IgD-negative memory B cell (primary cell): ENCODE measurements at regions not wholly inside any gene's neighbourhood (a gene's known extent, or its start where the extent isn't known, plus 50 kb on each side); places are given as distances from the start of the nearest gene placed in this dataset.

Source experiments
- H3K27ac Mint-ChIP-seq, 3 donors: one replicate each; pipeline ENCODE4 v1.8.0; 2020 to 2022; ENCODE audit warnings: mild to moderate bottlenecking in 3 of 3, mixed read lengths in 3 of 3, moderate library complexity in 1 of 3
- H3K27me3 Mint-ChIP-seq: one replicate; pipeline ENCODE4 v1.8.0; 2021; ENCODE audit warnings: mixed read lengths
- H3K36me3 Mint-ChIP-seq: one replicate; pipeline ENCODE4 v1.8.0; 2020; ENCODE audit warnings: mild to moderate bottlenecking, mixed read lengths
- H3K4me1 Mint-ChIP-seq, 3 donors: one replicate each; pipeline ENCODE4 v1.8.0; 2020 to 2022; ENCODE audit warnings: mixed read lengths in 3 of 3, mild to moderate bottlenecking in 1 of 3
- H3K4me3 Mint-ChIP-seq, 4 donors: one replicate each; pipeline ENCODE4 v1.8.0; 2020 to 2022; ENCODE audit warnings: mild to moderate bottlenecking in 4 of 4, mixed read lengths in 4 of 4, moderate library complexity in 3 of 4
- H3K9me3 Mint-ChIP-seq, 3 donors: one replicate each; pipeline ENCODE4 v1.8.0; 2020 to 2021; ENCODE audit warnings: mixed read lengths in 3 of 3, mild to moderate bottlenecking in 1 of 3

DNA sequence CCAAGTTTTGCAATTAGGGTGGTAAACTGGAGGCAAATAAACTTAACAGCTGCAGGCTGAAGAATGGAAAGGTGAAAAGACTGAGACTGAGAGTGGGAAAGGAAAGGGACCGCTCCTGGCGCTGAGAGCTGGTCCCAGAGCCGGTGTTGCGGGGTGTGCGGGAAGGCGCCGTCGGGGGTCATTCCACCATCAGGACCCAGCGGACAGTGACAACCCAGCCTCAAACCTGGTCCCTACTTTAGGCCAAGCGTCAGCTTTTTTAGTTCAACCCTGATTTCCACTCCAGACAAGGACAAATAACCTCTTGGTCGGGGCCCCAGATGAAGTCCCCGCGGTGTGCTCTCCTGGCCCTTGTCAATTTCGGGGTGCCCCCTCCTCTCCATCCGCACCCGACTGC is 145.8 kb upstream of the ETS2 start:
- H3K4me3 Mint-ChIP-seq: peak overlapping the region in 1 of 4 donors; percentile 5

GRCh38 chr21:38660333-38661196 is 145.2 kb upstream of the ETS2 start:
- Mint-ChIP-seq H3K36me3 (peaks cover 2% of the 10 kb centered on the region), H3K27ac (no peak overlapping the region), H3K27me3 (peaks cover 31% of the 10 kb centered on the region), H3K4me3 (peak overlapping the region in 1 of 4 donors; percentile 22), H3K4me1 (peaks cover 4 to 7% (median 5%) of the 10 kb centered on the region in 3 donors), H3K9me3 (no peaks in the 10 kb centered on the region)

More for the DNA sequence above, 145.8 kb upstream of the ETS2 start:
- Mint-ChIP-seq H3K27me3 (peaks cover 36% of the 10 kb centered on the region), H3K36me3 (peaks cover 2% of the 10 kb centered on the region), H3K27ac (no peak overlapping the region), H3K4me1 (peaks cover 4 to 7% (median 5%) of the 10 kb centered on the region in 3 donors), H3K9me3 (no peaks in the 10 kb centered on the region)

DNA sequence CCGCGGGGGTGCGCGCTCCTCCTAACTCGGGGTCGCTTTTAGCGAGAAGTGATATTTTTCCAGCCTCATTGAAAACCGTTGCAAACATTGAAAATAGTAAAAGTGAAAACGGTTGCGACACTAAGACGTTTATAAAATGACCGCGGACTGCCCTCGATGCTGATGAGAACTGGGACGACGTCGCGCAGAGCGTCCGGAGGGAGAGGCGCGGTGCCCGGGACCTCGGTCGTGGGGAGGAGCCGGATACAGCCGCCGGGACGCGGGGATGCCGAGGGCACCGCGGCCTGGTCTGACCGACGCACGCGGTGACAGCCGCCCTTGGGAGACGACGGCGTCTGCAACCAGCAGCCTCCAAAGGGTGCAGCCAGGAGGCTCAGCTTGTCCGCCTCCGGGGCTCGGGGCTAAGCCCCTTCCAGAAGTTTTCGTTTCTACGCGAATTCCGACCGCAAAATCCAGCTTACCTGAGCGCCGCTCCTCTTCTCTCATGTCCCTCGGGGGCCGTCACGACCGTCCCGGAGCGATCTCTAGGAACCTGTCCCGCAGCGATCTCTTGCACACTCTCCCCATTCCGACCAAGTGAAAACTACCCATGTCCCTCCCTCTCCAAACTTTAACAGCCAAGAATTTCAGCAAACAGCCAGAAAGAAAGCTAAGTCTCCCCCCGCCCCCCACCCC is 144.4 kb upstream of the ETS2 start:
- H3K4me3 Mint-ChIP-seq: peak overlapping the region; percentile 6 to 88 (median 37)
- peaks cover 4 to 7% (median 5%) of the 10 kb centered on the region in 3 donors for H3K4me1 Mint-ChIP-seq
- peaks cover 2% of the 10 kb centered on the region for H3K36me3 Mint-ChIP-seq
- H3K9me3 Mint-ChIP-seq: no peaks in the 10 kb centered on the region
- peaks cover 35% of the 10 kb centered on the region for H3K27me3 Mint-ChIP-seq
- no peak overlapping the region for H3K27ac Mint-ChIP-seq

DNA sequence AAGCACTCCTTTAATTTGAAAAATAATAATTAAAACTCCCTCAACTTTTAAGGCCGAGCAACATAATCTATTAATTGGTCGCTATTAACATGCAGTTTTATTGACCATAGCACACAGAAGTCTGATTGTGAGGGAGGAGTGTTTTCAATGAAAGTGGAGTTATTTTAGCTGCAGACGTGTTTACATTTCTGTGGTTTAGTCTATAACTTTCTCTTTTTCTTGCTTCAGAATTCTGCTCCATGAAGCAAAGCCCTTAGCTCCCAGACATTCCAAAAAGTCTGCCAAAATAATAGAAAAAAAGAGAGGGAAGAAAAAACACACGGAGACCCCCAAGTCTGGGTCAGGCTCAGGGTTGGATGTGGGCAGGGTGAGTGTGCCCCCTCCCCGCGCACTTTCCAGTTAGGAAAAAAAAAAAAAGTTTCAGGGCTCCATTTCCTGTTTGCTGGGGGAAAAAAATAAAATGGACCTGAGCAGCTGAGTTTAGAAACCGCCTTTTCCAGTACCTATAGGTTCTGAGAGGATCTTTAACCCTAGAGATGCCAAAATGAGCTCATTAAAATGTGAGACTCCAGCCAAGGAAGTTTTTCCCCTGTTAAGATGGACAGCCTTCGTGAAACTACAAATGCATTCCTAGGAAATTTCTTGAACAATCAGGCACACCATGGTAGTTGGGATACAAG is 143.7 kb upstream of the ETS2 start:
- H3K4me1 Mint-ChIP-seq: peaks cover 4 to 7% (median 5%) of the 10 kb centered on the region in 3 donors
- peak overlapping the region in 3 of 4 donors; percentile 7 to 88 (median 67) for H3K4me3 Mint-ChIP-seq
- no peak overlapping the region for H3K27ac Mint-ChIP-seq
- H3K9me3 Mint-ChIP-seq: no peaks in the 10 kb centered on the region
- peaks cover 2% of the 10 kb centered on the region for H3K36me3 Mint-ChIP-seq
- peaks cover 31% of the 10 kb centered on the region for H3K27me3 Mint-ChIP-seq

- H3K27ac Mint-ChIP-seq: no peak overlapping the region
- H3K27me3 Mint-ChIP-seq: peaks cover 24% of the 10 kb centered on the region
- H3K4me1 Mint-ChIP-seq: peaks cover 4 to 7% (median 5%) of the 10 kb centered on the region in 3 donors
Observed at GRCh38 chr21:38663282-38663681, 142.4 kb upstream of the ETS2 start.

GRCh38 chr21:38664315-38664714 is 141.4 kb upstream of the ETS2 start:
- Mint-ChIP-seq H3K27ac (no peak overlapping the region), H3K36me3 (peaks cover 2% of the 10 kb centered on the region), H3K27me3 (peaks cover 21% of the 10 kb centered on the region), H3K9me3 (no peaks in the 10 kb centered on the region), H3K4me3 (no peak overlapping the region), H3K4me1 (peaks cover 4 to 7% (median 5%) of the 10 kb centered on the region in 3 donors)

More at GRCh38 chr21:38663282-38663681, 142.4 kb upstream of the ETS2 start:
- Mint-ChIP-seq H3K9me3 (no peaks in the 10 kb centered on the region), H3K4me3 (no peak overlapping the region), H3K36me3 (peaks cover 2% of the 10 kb centered on the region)

- Mint-ChIP-seq H3K4me1 (peaks cover 4 to 7% (median 5%) of the 10 kb centered on the region in 3 donors), H3K27ac (no peak overlapping the region), H3K9me3 (peaks cover 0 to 1% (median 0%) of the 10 kb centered on the region in 3 donors), H3K4me3 (no peak overlapping the region), H3K36me3 (peaks cover under 1% of the 10 kb centered on the region), H3K27me3 (peaks cover 16% of the 10 kb centered on the region)
Observed at GRCh38 chr21:38664841-38665240, 140.9 kb upstream of the ETS2 start.

DNA sequence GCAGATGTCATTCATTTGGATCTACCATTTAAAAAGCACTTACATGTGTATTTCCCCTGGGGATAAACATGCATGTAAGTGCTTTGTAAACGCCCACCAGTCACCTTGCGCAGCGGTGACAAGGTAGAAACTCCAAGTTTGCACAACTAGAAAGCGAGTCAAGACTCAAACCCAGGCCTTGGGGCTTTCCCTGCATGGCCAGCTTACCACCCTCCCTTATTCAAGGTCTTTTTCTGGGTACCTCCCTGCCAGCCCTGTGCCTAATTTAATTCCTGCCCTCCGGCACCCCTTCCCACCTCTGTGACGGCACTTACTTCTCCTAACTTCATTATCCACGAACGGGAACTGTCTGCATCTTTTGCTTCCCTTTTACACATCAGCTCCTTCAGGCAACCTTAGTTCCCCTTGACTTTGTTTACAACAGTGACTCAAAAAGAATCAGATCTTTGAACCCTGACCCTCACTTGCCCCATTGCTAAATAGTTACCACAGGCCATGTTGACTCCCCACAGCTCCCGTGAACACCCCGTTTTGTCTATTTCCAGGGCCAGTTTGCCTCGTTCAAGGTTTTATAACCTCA is 138.3 kb upstream of the ETS2 start:
- no peak overlapping the region for H3K4me3 Mint-ChIP-seq
- H3K4me1 Mint-ChIP-seq: peaks cover 0 to 4% (median 3%) of the 10 kb centered on the region in 3 donors
- peaks cover 0 to 1% (median 0%) of the 10 kb centered on the region in 3 donors for H3K9me3 Mint-ChIP-seq
- no peak overlapping the region for H3K27ac Mint-ChIP-seq
- peaks cover 10% of the 10 kb centered on the region for H3K27me3 Mint-ChIP-seq
- H3K36me3 Mint-ChIP-seq: no peaks in the 10 kb centered on the region

DNA sequence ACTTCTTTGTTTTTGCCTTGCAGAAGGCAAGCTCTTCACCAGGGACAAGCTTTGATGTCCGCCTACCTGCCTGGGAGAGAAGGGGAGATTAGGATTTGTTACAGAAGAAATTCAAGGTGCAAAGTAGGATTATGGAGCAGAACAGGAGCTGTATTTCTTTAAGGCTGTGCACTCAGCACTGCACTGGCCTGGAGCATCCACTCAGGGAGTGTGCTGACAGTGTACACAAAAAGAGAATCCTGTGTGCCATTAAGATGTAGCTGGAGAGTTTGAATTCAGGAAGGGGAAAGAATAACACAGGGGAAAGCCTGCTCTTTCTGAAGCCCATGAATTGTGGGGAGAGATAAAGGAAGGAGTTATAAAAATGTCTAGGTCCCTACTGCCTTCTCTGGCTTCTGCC is 137.7 kb upstream of the ETS2 start:
- H3K27me3 Mint-ChIP-seq: peaks cover 8% of the 10 kb centered on the region
- peaks cover 0 to 1% (median 0%) of the 10 kb centered on the region in 3 donors for H3K9me3 Mint-ChIP-seq
- no peaks in the 10 kb centered on the region for H3K36me3 Mint-ChIP-seq

GRCh38 chr21:38668541-38668940 is 137.2 kb upstream of the ETS2 start:
- H3K27ac Mint-ChIP-seq: no peak overlapping the region
- peaks cover 0 to 2% (median 0%) of the 10 kb centered on the region in 3 donors for H3K4me1 Mint-ChIP-seq
- peaks cover 10% of the 10 kb centered on the region for H3K27me3 Mint-ChIP-seq
- no peak overlapping the region for H3K4me3 Mint-ChIP-seq
- peaks cover 0 to 1% (median 0%) of the 10 kb centered on the region in 3 donors for H3K9me3 Mint-ChIP-seq
- H3K36me3 Mint-ChIP-seq: no peaks in the 10 kb centered on the region

More for the DNA sequence above, 137.7 kb upstream of the ETS2 start:
- Mint-ChIP-seq H3K4me3 (no peak overlapping the region), H3K4me1 (peaks cover 0 to 4% (median 2%) of the 10 kb centered on the region in 3 donors), H3K27ac (no peak overlapping the region)

GRCh38 chr21:38669186-38669585 is 136.5 kb upstream of the ETS2 start:
- no peaks in the 10 kb centered on the region for H3K36me3 Mint-ChIP-seq

GRCh38 chr21:38670861-38671260 is 134.9 kb upstream of the ETS2 start:
- Mint-ChIP-seq H3K4me1 (no peaks in the 10 kb centered on the region), H3K27me3 (peaks cover 7% of the 10 kb centered on the region), H3K9me3 (peaks cover 0 to 3% (median 1%) of the 10 kb centered on the region in 3 donors), H3K4me3 (no peak overlapping the region), H3K27ac (no peak overlapping the region), H3K36me3 (no peaks in the 10 kb centered on the region)

More at GRCh38 chr21:38669186-38669585, 136.5 kb upstream of the ETS2 start:
- Mint-ChIP-seq H3K4me3 (no peak overlapping the region), H3K9me3 (peaks cover 0 to 1% (median 0%) of the 10 kb centered on the region in 3 donors), H3K27me3 (peaks cover 11% of the 10 kb centered on the region), H3K4me1 (peaks cover 0 to 2% (median 0%) of the 10 kb centered on the region in 3 donors), H3K27ac (no peak overlapping the region)

DNA sequence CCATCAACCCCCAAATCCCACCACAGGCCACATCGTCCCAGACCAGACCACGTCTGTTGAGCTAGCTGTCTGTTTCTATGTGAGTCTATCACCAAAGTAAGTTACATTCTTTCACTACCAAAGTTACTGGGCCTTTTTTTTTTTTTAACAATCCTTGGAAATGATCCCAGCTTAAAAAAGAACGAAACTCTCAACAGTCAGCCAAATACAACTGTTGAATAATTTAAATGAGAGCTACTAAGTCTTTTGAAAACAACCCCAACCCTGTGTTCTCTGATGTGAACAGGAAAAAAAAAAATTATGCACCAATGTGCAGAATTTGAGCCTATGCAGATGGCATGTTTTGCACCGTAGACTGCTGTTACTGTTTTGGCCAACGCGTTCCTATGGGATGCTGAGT is 134.0 kb upstream of the ETS2 start:
- no peak overlapping the region for H3K4me3 Mint-ChIP-seq
- H3K27me3 Mint-ChIP-seq: peaks cover 6% of the 10 kb centered on the region
- no peak overlapping the region for H3K27ac Mint-ChIP-seq
- H3K36me3 Mint-ChIP-seq: no peaks in the 10 kb centered on the region
- no peaks in the 10 kb centered on the region for H3K4me1 Mint-ChIP-seq
- H3K9me3 Mint-ChIP-seq: peaks cover 0 to 8% (median 1%) of the 10 kb centered on the region in 3 donors

- H3K9me3 Mint-ChIP-seq: peaks cover 0 to 8% (median 0%) of the 10 kb centered on the region in 3 donors
Observed at GRCh38 chr21:38675182-38675824, 130.4 kb upstream of the ETS2 start.

More at GRCh38 chr21:38675182-38675824, 130.4 kb upstream of the ETS2 start:
- no peaks in the 10 kb centered on the region for H3K4me1 Mint-ChIP-seq
- H3K27me3 Mint-ChIP-seq: peaks cover 6% of the 10 kb centered on the region
- no peaks in the 10 kb centered on the region for H3K36me3 Mint-ChIP-seq
- no peak overlapping the region for H3K4me3 Mint-ChIP-seq
- H3K27ac Mint-ChIP-seq: peak overlapping the region in 1 of 3 donors; percentile 64
